Esophagus (tissue), 2 donors: ENCODE measurements at regions not wholly inside any gene's neighbourhood (a gene's known extent, or its start where the extent isn't known, plus 50 kb on each side); places are given as distances from the start of the nearest gene placed in this dataset.

Source experiments
- H3K27ac ChIP-seq, 2 donors: one replicate each; pipeline ENCODE4 v1.5.1; 2013; ENCODE audit warnings: low read depth in 2 of 2, mild to moderate bottlenecking in 2 of 2, inconsistent platforms in 1 of 2, low read length in 1 of 2, moderate library complexity in 1 of 2
- H3K27me3 ChIP-seq, 2 donors: one replicate each; pipeline ENCODE4 v1.6.1; 2013; ENCODE audit warnings: low read length in 2 of 2, control low read depth in 1 of 2, mild to moderate bottlenecking in 1 of 2; ENCODE audit not compliant: insufficient read depth in 2 of 2, control insufficient read depth in 1 of 2
- H3K36me3 ChIP-seq, 2 donors: one replicate each; pipeline ENCODE4 v1.6.1; 2013; ENCODE audit warnings: low read length in 1 of 2; ENCODE audit not compliant: control insufficient read depth in 2 of 2, insufficient read depth in 2 of 2
- H3K4me1 ChIP-seq, 2 donors: one replicate each; pipeline ENCODE4 v1.6.1; 2013; ENCODE audit warnings: low read length in 1 of 2; ENCODE audit not compliant: control insufficient read depth in 2 of 2, insufficient read depth in 2 of 2
- H3K4me3 ChIP-seq, 2 donors: one replicate each; pipeline ENCODE4 v1.5.1; 2013; ENCODE audit warnings: low read length in 2 of 2, mild to moderate bottlenecking in 2 of 2, low read depth in 1 of 2, moderate library complexity in 1 of 2
- H3K9me3 ChIP-seq, 2 donors: one replicate each; pipeline ENCODE4 v1.6.1; 2013; ENCODE audit warnings: mild to moderate bottlenecking in 2 of 2, low read depth in 1 of 2, low read length in 1 of 2, moderate library complexity in 1 of 2; ENCODE audit not compliant: control insufficient read depth in 2 of 2, insufficient read depth in 1 of 2
- WGBS, 2 donors: extraction: QIAGEN DNeasy Blood & Tissue Kit; methylation state at CpG; one replicate each; pipeline ENCODE4 v1.1.7; 2013; 5-methylcytosine and 5-hydroxymethylcytosine counted together
- donor health status: healthy with polysubstance abuse.
- donor health status: Bipolar disorder and iron deficiency.

GRCh38 chr22:42217752-42218280, 52.6 kb downstream of the TCF20 start:
- 62 to 68% methylated on average over 4 of the region's 4 CpGs for WGBS, 2 donors
- no peaks in the 10 kb centered on the region for H3K9me3 ChIP-seq
- H3K4me3 ChIP-seq: no peak overlapping the region
- peaks cover 0 to 10% of the 10 kb centered on the region in 2 donors for H3K4me1 ChIP-seq
- no peak overlapping the region for H3K27ac ChIP-seq
- no peaks in the 10 kb centered on the region for H3K27me3 ChIP-seq
- peaks cover 17 to 23% of the 10 kb centered on the region in 2 donors for H3K36me3 ChIP-seq

DNA sequence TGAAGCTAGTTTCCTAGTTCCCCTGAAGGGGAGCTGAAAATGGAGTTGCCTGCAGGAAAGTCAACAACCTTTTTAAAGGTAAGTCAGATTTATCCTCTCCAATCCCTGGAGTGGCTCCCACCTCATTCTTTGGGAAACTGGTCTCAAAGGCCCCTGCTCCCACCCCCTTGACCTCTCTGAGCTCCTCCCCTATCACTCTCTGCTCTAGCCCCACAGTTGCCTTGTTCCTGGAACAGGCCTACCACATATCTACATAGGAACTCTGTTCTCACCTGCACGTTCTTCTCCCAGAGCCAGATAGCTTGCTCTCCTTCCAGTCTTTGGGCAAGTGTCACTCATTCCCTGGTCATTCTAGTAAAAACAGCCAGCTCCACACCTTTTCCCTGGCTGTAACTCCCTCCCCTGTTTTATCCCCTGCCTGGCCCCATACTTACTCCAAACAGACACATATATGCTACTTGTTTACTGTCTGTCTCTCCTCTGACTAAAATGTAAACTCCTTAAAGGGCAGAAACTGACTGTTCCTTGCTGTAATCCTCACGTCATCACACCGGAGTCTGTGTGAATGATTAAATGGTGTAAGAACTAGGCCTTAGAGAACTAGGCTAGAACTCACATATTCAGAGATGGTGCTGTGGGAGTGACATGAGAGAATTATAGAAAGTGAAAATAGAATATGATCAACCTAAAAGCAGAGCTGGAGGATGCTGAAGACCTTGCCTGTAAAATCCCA, 53.3 kb downstream of the TCF20 start:
- Histone ChIP-seq H3K27me3 (no peaks in the 10 kb centered on the region), H3K36me3 (peaks cover 21 to 26% of the 10 kb centered on the region in 2 donors), H3K4me3 (no peak overlapping the region), H3K9me3 (no peaks in the 10 kb centered on the region), H3K27ac (no peak overlapping the region), H3K4me1 (peaks cover 0 to 10% of the 10 kb centered on the region in 2 donors)
- WGBS, 2 donors: 65 to 70% methylated on average over 3 of the region's 3 CpGs

- peaks cover 34 to 37% of the 10 kb centered on the region in 2 donors for H3K36me3 ChIP-seq
- no peak overlapping the region for H3K27ac ChIP-seq
- no peaks in the 10 kb centered on the region for H3K9me3 ChIP-seq
- H3K4me1 ChIP-seq: peaks cover 0 to 3% of the 10 kb centered on the region in 2 donors
- no peak overlapping the region for H3K4me3 ChIP-seq
- no peaks in the 10 kb centered on the region for H3K27me3 ChIP-seq
- WGBS, 2 donors: 84 to 88% methylated on average over 15 of the region's 15 CpGs
Observed at GRCh38 chr22:42214633-42215415, 55.6 kb downstream of the TCF20 start.

GRCh38 chr22:42208362-42208761, 62.1 kb downstream of the TCF20 start:
- no peaks in the 10 kb centered on the region for H3K4me1 ChIP-seq
- no peaks in the 10 kb centered on the region for H3K27me3 ChIP-seq
- H3K27ac ChIP-seq: no peak overlapping the region
- peaks cover 22 to 25% of the 10 kb centered on the region in 2 donors for H3K36me3 ChIP-seq
- no peak overlapping the region for H3K4me3 ChIP-seq
- no peaks in the 10 kb centered on the region for H3K9me3 ChIP-seq
- 86 to 88% methylated on average over 4 of the region's 4 CpGs for whole genome bisulfite sequencing, 2 donors

GRCh38 chr22:42207918-42208317, 62.5 kb downstream of the TCF20 start:
- no peak overlapping the region for H3K27ac ChIP-seq
- H3K4me1 ChIP-seq: no peaks in the 10 kb centered on the region
- H3K4me3 ChIP-seq: no peak overlapping the region
- H3K27me3 ChIP-seq: no peaks in the 10 kb centered on the region
- 69 to 70% methylated on average over 4 of the region's 4 CpGs for WGBS, 2 donors
- H3K9me3 ChIP-seq: no peaks in the 10 kb centered on the region
- H3K36me3 ChIP-seq: peaks cover 20 to 21% of the 10 kb centered on the region in 2 donors

GRCh38 chr22:42203609-42204008, 66.8 kb downstream of the TCF20 start:
- H3K36me3 ChIP-seq: peaks cover 0 to 7% of the 10 kb centered on the region in 2 donors
- 93 to 96% methylated on average over 2 of the region's 2 CpGs for WGBS, 2 donors
- no peak overlapping the region for H3K4me3 ChIP-seq
- no peaks in the 10 kb centered on the region for H3K27me3 ChIP-seq
- no peaks in the 10 kb centered on the region for H3K4me1 ChIP-seq
- H3K9me3 ChIP-seq: no peaks in the 10 kb centered on the region
- H3K27ac ChIP-seq: no peak overlapping the region

- Histone ChIP-seq H3K9me3 (no peaks in the 10 kb centered on the region), H3K36me3 (peaks cover 0 to 7% of the 10 kb centered on the region in 2 donors), H3K4me3 (no peak overlapping the region), H3K27me3 (no peaks in the 10 kb centered on the region), H3K27ac (no peak overlapping the region), H3K4me1 (no peaks in the 10 kb centered on the region)
- WGBS, 2 donors: 75 to 87% methylated on average over 6 of the region's 6 CpGs
Observed at GRCh38 chr22:42202669-42203068, 67.8 kb downstream of the TCF20 start.

GRCh38 chr22:42202048-42202447, 68.4 kb downstream of the TCF20 start:
- no peaks in the 10 kb centered on the region for H3K4me1 ChIP-seq
- no peak overlapping the region for H3K27ac ChIP-seq
- peaks cover 0 to 6% of the 10 kb centered on the region in 2 donors for H3K36me3 ChIP-seq
- H3K27me3 ChIP-seq: no peaks in the 10 kb centered on the region
- no peak overlapping the region for H3K4me3 ChIP-seq
- WGBS, 2 donors: 79 to 87% methylated on average over 1 of the region's 1 CpG
- no peaks in the 10 kb centered on the region for H3K9me3 ChIP-seq

- Histone ChIP-seq H3K27ac (no peak overlapping the region), H3K4me1 (peaks cover 0 to 5% of the 10 kb centered on the region in 2 donors)
- 96 to 97% methylated on average over 5 of the region's 5 CpGs for WGBS, 2 donors
Observed at GRCh38 chr22:42199025-42199424, 68.4 kb upstream of the CYP2D6 start.

More at GRCh38 chr22:42199025-42199424, 68.4 kb upstream of the CYP2D6 start:
- Histone ChIP-seq H3K36me3 (peaks cover 0 to 2% of the 10 kb centered on the region in 2 donors), H3K9me3 (no peaks in the 10 kb centered on the region), H3K27me3 (no peaks in the 10 kb centered on the region), H3K4me3 (no peak overlapping the region)
